DOHH2 (cell line): ENCODE measurements at regions not wholly inside any gene's neighbourhood (a gene's known extent, or its start where the extent isn't known, plus 50 kb on each side); places are given as distances from the start of the nearest gene placed in this dataset.

ENCODE experiments used
- CTCF ChIP-seq: fragments of 200-600 bp; sonication (generic); IDR thresholded peaks from one replicate; pipeline ENCODE4 v1.5.1; 2014; ENCODE audit warnings: antibody characterized with exemption, mild to moderate bottlenecking, low read depth, low read length; ENCODE audit not compliant: poor library complexity, severe bottlenecking
- EZH2phosphoT487 ChIP-seq: fragments of 200-600 bp; sonication (generic); IDR thresholded peaks from 2 replicates; pipeline ENCODE4 v1.6.1; 2017; ENCODE audit warnings: borderline replicate concordance, mild to moderate bottlenecking, antibody characterized with exemption, low read length, moderate library complexity, mixed read lengths

DNA sequence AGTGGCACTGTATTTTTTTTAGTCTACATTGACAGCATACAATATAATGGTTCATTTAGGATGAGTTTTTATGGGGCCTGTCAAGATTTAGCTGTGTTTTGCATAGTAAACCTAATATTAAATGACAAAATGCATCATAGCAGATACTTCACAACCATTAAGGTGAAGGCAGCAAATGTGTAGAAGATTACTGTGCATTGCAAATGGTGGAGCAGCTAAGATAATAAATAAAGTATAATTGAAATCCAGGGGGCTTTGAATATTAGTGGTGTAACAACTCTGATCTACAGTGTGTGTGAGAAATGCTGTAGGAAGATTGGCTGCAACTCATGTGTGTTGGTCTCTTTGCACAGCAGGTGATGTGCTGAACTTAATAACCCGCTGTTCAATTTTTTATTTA lies 801.9 kb upstream of the CITED2 start:
- TF ChIP-seq CTCF (no peak), EZH2phosphoT487 (no peak)
